Stomach (tissue), 8 donors: ENCODE measurements at regions not wholly inside any gene's neighbourhood (a gene's known extent, or its start where the extent isn't known, plus 50 kb on each side); places are given as distances from the start of the nearest gene placed in this dataset.

Experiments used
- DNase-seq, 2 donors: peaks; one replicate each; pipeline versions ENCODE4 v3.0.0 to v3.0.0-alpha.2; 2013 to 2019
- H3K27ac ChIP-seq, 5 donors: fragments of 200-600 bp in 4 of 5; sonication (generic) in 4 of 5; one replicate each; pipeline ENCODE4 v1.5.1; 2013 to 2019; ENCODE audit warnings: mild to moderate bottlenecking in 1 of 5, moderate library complexity in 1 of 5
- H3K27me3 ChIP-seq, 3 donors: fragments of 200-600 bp; sonication (generic); one replicate each; pipeline ENCODE4 v1.5.1; 2017 to 2019; ENCODE audit warnings: mixed run types in 1 of 3
- H3K36me3 ChIP-seq, 4 donors: fragments of 200-600 bp; sonication (generic); 1 replicate in 3 of 4; 2 replicates in 1 of 4; pipeline ENCODE4 v1.5.1; 2016 to 2019
- H3K4me1 ChIP-seq, 4 donors: fragments of 200-600 bp; sonication (generic); one replicate each; pipeline ENCODE4 v1.5.1; 2016 to 2019
- H3K4me3 ChIP-seq, 4 donors: fragments of 200-600 bp; sonication (generic) in 3 of 4; one replicate each; pipeline ENCODE4 v1.5.1; 2016 to 2019; ENCODE audit warnings: mild to moderate bottlenecking in 1 of 4
- H3K9me3 ChIP-seq, 4 donors: fragments of 200-600 bp; sonication (generic); one replicate each; pipeline ENCODE4 v1.5.1; 2016 to 2019
- CTCF ChIP-seq, 7 experiments: fragments of 450-650 bp in 4 of 7; fragments of 200-600 bp in 3 of 7; sonication (generic) in 3 of 7; IDR thresholded peaks; one replicate each; pipeline ENCODE4 v1.5.1; 2016 to 2019; ENCODE audit warnings: antibody characterized with exemption in 7 of 7, control low read depth in 2 of 7, mild to moderate bottlenecking in 1 of 7
- EP300 ChIP-seq: sonication (generic); formaldehyde crosslinking; IDR thresholded peaks from one replicate; pipeline ENCODE4 v1.6.1; 2017; ENCODE audit warnings: antibody characterized with exemption
- POLR2A ChIP-seq, 4 donors: fragments of 450-650 bp; IDR thresholded peaks; one replicate each; pipeline ENCODE4 v1.6.1; 2016; ENCODE audit warnings: antibody characterized with exemption in 4 of 4, control low read depth in 2 of 4, mild to moderate bottlenecking in 1 of 4, moderate library complexity in 1 of 4
- POLR2AphosphoS5 ChIP-seq, 3 donors: sonication (generic); formaldehyde crosslinking; IDR thresholded peaks; one replicate each; pipeline ENCODE4 v1.6.1; 2016; ENCODE audit warnings: antibody characterized with exemption in 3 of 3
- WGBS, 5 donors: extraction: QIAGEN DNeasy Blood & Tissue Kit in 3 of 5; methylation state at CpG; one replicate each; pipeline versions ENCODE4 v1.1.5 to v1.1.7; 2013 to 2018; 5-methylcytosine and 5-hydroxymethylcytosine counted together
- intact Hi-C: fragments of 100-400 bp; cut with DNase I; formaldehyde crosslinking; loops from one replicate; pipeline ENCODE4 v1.15.1; 2023; ENCODE audit warnings: low total_unique reads
- donor health status: healthy with polysubstance abuse.
- donor health status: Bipolar disorder and iron deficiency.
- donor health status: healthy.

- TF ChIP-seq POLR2AphosphoS5 (IDR thresholded peaks at IDR 0.05) (no peak), POLR2A (IDR thresholded peaks at IDR 0.05) (no peak), CTCF (IDR thresholded peaks at IDR 0.05) (no peak), EP300 (no peak)
- Histone ChIP-seq H3K27me3 (no peaks in the 10 kb centered on the region), H3K9me3 (no peaks in the 10 kb centered on the region), H3K4me3 (no peak overlapping the region), H3K36me3 (no peaks in the 10 kb centered on the region), H3K27ac (no peak overlapping the region), H3K4me1 (peaks cover 0 to 35% (median 8%) of the 10 kb centered on the region in 4 donors)
- intact Hi-C loops: no loop called here
- no peak for DNase-seq
Observed at GRCh38 chr10:94197241-94197640, 165.5 kb downstream of the NOC3L start.

GRCh38 chr10:94198324-94198723 lies 164.4 kb downstream of the NOC3L start:
- H3K9me3 ChIP-seq: no peaks in the 10 kb centered on the region
- TF ChIP-seq POLR2AphosphoS5 (IDR thresholded peaks at IDR 0.05) (no peak), EP300 (no peak), POLR2A (IDR thresholded peaks at IDR 0.05) (no peak), CTCF (IDR thresholded peaks at IDR 0.05) (no peak)
- intact Hi-C loops: no loop called here
- H3K36me3 ChIP-seq: no peaks in the 10 kb centered on the region
- H3K4me3 ChIP-seq: no peak overlapping the region
- no peak overlapping the region for H3K27ac ChIP-seq
- no peak for DNase-seq
- no peaks in the 10 kb centered on the region for H3K27me3 ChIP-seq
- 69 to 100% (median 88%) methylated on average over 2 of the region's 2 CpGs for WGBS, 5 donors
- H3K4me1 ChIP-seq: peaks cover 0 to 26% (median 5%) of the 10 kb centered on the region in 4 donors

GRCh38 chr10:94199565-94199964 lies 163.2 kb downstream of the NOC3L start:
- H3K27ac ChIP-seq: no peak overlapping the region
- WGBS, 5 donors: 52 to 76% (median 66%) methylated on average over 5 of the region's 5 CpGs
- H3K27me3 ChIP-seq: no peaks in the 10 kb centered on the region
- H3K36me3 ChIP-seq: no peaks in the 10 kb centered on the region
- H3K4me3 ChIP-seq: no peak overlapping the region
- no peaks in the 10 kb centered on the region for H3K9me3 ChIP-seq
- TF ChIP-seq POLR2AphosphoS5 (IDR thresholded peaks at IDR 0.05) (no peak), EP300 (no peak), POLR2A (IDR thresholded peaks at IDR 0.05) (no peak), CTCF (IDR thresholded peaks at IDR 0.05) (no peak)
- no peak for DNase-seq
- intact Hi-C loops: no loop called here
- peaks cover 0 to 13% (median 1%) of the 10 kb centered on the region in 4 donors for H3K4me1 ChIP-seq

GRCh38 chr10:94200146-94200837 lies 162.4 kb downstream of the NOC3L start:
- H3K27me3 ChIP-seq: no peaks in the 10 kb centered on the region
- H3K36me3 ChIP-seq: no peaks in the 10 kb centered on the region
- no peak overlapping the region for H3K27ac ChIP-seq
- no peak for DNase-seq
- 65 to 82% (median 69%) methylated on average over 2 of the region's 2 CpGs for WGBS, 5 donors
- no peaks in the 10 kb centered on the region for H3K9me3 ChIP-seq
- intact Hi-C loops: no loop called here
- TF ChIP-seq EP300: no peak
- no peak overlapping the region for H3K4me3 ChIP-seq
- peaks cover 0 to 11% (median 3%) of the 10 kb centered on the region in 4 donors for H3K4me1 ChIP-seq

- Histone ChIP-seq H3K27me3 (no peaks in the 10 kb centered on the region), H3K4me1 (peaks cover 2 to 38% (median 13%) of the 10 kb centered on the region in 4 donors), H3K36me3 (no peaks in the 10 kb centered on the region), H3K9me3 (no peaks in the 10 kb centered on the region), H3K27ac (no peak overlapping the region), H3K4me3 (no peak overlapping the region)
- 37 to 73% (median 56%) methylated on average over 3 of the region's 3 CpGs for WGBS, 5 donors
- DNase-seq: peak in 1 of 2 donors; percentile 63
- intact Hi-C loops: no loop called here
- TF ChIP-seq POLR2A (IDR thresholded peaks at IDR 0.05) (no peak), POLR2AphosphoS5 (IDR thresholded peaks at IDR 0.05) (no peak), CTCF (IDR thresholded peaks at IDR 0.05) (no peak), EP300 (no peak)
Observed at GRCh38 chr10:94205396-94205831, 157.3 kb downstream of the NOC3L start.
